GM12873 (cell line): ENCODE measurements at regions not wholly inside any gene's neighbourhood (a gene's known extent, or its start where the extent isn't known, plus 50 kb on each side); places are given as distances from the start of the nearest gene placed in this dataset.

ENCODE experiments used
- CTCF ChIP-seq: IDR thresholded peaks from 2 replicates; pipeline ENCODE4 v1.5.1; 2012; ENCODE audit warnings: low read depth, mild to moderate bottlenecking, moderate library complexity, low read length, control low read depth; ENCODE audit not compliant: insufficient read depth; ENCODE audit errors: missing control alignments

DNA sequence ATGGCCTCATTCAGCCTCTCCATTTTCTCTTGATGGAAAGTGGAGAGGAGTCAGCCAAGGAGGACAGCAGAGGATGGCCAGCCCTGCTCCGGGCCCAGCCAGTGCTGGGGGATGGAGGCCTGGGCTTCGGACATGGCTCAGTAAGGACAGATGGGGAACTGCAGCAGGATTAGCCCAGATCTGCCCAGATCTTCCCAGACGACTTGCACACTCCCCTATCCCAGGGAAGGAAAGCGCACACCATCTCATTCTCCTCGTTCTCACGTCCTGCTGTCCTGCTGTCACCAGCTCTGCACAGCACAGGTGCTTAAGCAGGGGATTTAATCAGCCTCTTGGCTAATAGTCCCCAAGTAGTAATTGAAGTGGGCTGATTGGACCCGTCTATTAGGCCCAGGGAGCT lies 100.2 kb upstream of the SDK2 start:
- no peak for TF ChIP-seq CTCF

GRCh38 chr17:73746314-73747073 lies 102.2 kb upstream of the SDK2 start:
- no peak for TF ChIP-seq CTCF

- no peak for TF ChIP-seq CTCF
Measured at GRCh38 chr17:73747221-73748002, 103.2 kb upstream of the SDK2 start.

GRCh38 chr17:73748508-73748907 lies 104.3 kb upstream of the SDK2 start:
- no peak for TF ChIP-seq CTCF

DNA sequence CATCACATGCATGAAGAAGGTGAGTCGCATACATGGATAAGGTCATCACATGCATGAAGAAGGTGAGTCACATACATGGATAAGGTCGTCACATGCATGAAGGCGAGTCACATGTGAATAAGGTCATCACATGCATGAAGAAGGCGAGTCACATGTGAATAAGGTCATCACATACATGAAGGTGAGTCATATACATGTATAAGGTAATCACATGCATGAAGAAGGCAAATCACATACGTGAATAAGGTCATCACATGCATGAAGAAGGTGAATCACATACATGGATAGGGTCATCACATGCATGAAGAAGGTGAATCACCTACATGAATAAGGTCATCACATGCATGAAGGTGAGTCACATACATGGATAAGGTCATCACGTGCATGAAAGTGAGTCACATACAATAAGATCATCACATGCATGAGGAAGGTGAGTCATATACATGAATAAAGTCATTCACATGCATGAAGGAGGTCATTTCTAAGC lies 105.1 kb upstream of the SDK2 start:
- TF ChIP-seq CTCF: no peak

DNA sequence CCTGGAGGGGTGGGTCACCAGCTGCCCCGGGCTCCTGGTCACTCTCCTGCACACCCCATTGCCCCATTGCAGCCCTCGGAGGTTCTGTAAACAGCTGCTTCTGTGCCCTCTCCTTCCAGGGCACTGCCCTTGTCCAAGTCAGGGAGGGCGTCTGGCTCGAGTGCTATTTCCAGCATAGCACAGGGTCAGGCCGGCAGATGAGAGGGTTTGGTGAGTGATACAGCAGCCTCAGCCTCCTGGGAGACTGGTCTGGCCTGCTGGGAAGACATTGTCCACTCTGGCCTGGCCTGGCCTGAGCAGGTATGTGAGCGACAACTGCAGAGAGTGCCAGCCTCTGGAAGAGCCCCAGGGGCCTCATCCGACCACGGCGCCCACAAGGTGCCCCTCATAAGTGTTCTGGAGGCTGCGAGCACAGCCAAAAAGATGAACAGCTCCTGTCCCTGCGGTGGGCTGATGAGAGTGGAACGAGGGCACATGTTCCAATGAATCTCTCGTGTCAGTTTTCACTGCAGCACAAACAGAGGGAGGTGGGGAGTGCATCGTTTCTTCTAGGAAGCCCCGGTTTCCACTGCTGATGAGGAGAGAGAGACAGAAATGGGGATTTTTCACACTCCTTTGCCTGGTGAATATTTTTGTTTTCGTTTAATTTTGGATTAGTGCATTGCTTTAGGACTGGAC lies 105.8 kb upstream of the SDK2 start:
- no peak for TF ChIP-seq CTCF

GRCh38 chr17:73750975-73751374 lies 106.7 kb upstream of the SDK2 start:
- no peak for TF ChIP-seq CTCF
